Caco-2 (cell line): ENCODE measurements at regions not wholly inside any gene's neighbourhood (a gene's known extent, or its start where the extent isn't known, plus 50 kb on each side); places are given as distances from the start of the nearest gene placed in this dataset.

Source experiments
- BruUV-seq: library from RNA; stranded (reverse); fragments of 400-500 nt; replicated peaks from 2 replicates; lab custom pipeline; 2021; lab: Mats Ljungman, UMichigan
- CTCF ChIA-PET: fragments of 300-600 bp; sonication (Branson Sonifier 250); formaldehyde crosslinking; loops from one replicate; lab custom pipeline; 2022; ENCODE audit warnings: antibody characterized with exemption; lab: Charles Lee
- POLR2A ChIA-PET: fragments of 300-600 bp; sonication (Branson Sonifier 250); formaldehyde crosslinking; loops from one replicate; lab custom pipeline; 2022; ENCODE audit warnings: antibody characterized with exemption; lab: Charles Lee
- DNase-seq, 2 experiments: peaks; one replicate each; pipeline versions ENCODE4 v3.0.0 to v3.0.0-alpha.2; 2020 to 2022
- H3K27me3 ChIP-seq: replicated peaks from 2 replicates; pipeline ENCODE4 v1.6.0; 2011; ENCODE audit warnings: low read length; ENCODE audit not compliant: control insufficient read depth, insufficient read depth
- H3K36me3 ChIP-seq: 2 replicates; pipeline ENCODE4 v1.5.1; 2011; ENCODE audit warnings: low read length; ENCODE audit not compliant: control insufficient read depth, insufficient read depth
- H3K4me1 ChIP-seq: fragments of 250-450 bp; sonication (Bioruptor Pico); 2 replicates; pipeline ENCODE4 v1.5.1; 2020; ENCODE audit warnings: mild to moderate bottlenecking
- H3K4me3 ChIP-seq: 2 replicates; pipeline ENCODE4 v1.5.1; 2011; ENCODE audit warnings: low read depth, mild to moderate bottlenecking, control low read depth, low read length
- H3K9me3 ChIP-seq: fragments of 250-450 bp; sonication (Bioruptor Pico); 2 replicates; pipeline ENCODE4 v1.5.1; 2020; ENCODE audit warnings: mild to moderate bottlenecking, moderate library complexity
- H3K27ac Mint-ChIP-seq: one replicate; pipeline ENCODE4 v1.8.0; 2022; ENCODE audit warnings: mixed read lengths; ENCODE audit not compliant: unreplicated experiment
- H3K27me3 Mint-ChIP-seq: one replicate; pipeline ENCODE4 v1.8.0; 2022; ENCODE audit warnings: mixed read lengths; ENCODE audit not compliant: insufficient read depth, unreplicated experiment
- H3K36me3 Mint-ChIP-seq: one replicate; pipeline ENCODE4 v1.8.0; 2022; ENCODE audit warnings: mild to moderate bottlenecking, mixed read lengths; ENCODE audit not compliant: insufficient read depth, unreplicated experiment
- H3K4me1 Mint-ChIP-seq: one replicate; pipeline ENCODE4 v1.8.0; 2022; ENCODE audit warnings: low read depth, mixed read lengths; ENCODE audit not compliant: unreplicated experiment
- H3K4me3 Mint-ChIP-seq: one replicate; pipeline ENCODE4 v1.8.0; 2022; ENCODE audit warnings: mild to moderate bottlenecking, moderate library complexity, mixed read lengths; ENCODE audit not compliant: unreplicated experiment
- H3K9me3 Mint-ChIP-seq: one replicate; pipeline ENCODE4 v1.8.0; 2022; ENCODE audit warnings: mixed read lengths; ENCODE audit not compliant: unreplicated experiment
- intact Hi-C: fragments of 100-400 bp; cut with micrococcal nuclease; formaldehyde crosslinking; loops from one replicate; pipeline ENCODE4 v1.10.0; 2022; ENCODE audit not compliant: unreplicated experiment
- TF ChIP-seq, protein P1 (sequence below), 2 experiments: fragments of 200-600 bp in 1 of 2; IDR thresholded peaks; 1 replicate in 1 of 2; 2 replicates in 1 of 2; pipeline versions ENCODE4 v1.5.1 to v1.8.0; 2011 to 2022; ENCODE audit warnings: antibody characterized with exemption in 1 of 2, control low read depth in 1 of 2, inconsistent platforms in 1 of 2, low read depth in 1 of 2, low read length in 1 of 2, mild to moderate bottlenecking in 1 of 2, moderate library complexity in 1 of 2; ENCODE audit not compliant: insufficient read depth in 1 of 2, severe bottlenecking in 1 of 2, unreplicated experiment in 1 of 2

DNA sequence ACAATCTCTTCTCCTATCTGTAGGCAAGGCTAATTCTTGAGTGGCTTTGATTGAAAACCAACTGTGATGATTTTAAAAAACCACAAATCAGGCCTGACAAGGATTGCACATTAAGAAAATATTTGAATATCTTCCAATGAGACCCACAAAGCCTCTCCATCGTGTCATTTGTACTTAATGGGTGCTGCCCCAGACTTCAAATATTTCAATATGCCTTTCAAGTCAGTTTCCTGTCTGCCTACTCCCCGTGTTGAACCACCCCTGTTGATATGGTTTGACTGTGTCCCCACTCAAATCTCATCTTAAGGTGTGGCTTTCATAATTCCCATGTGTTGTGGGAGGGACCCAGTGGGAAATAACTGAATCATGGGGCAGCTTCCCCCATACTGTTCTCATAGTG, 159.7 kb upstream of the EGLN3 start:
- TF ChIP-seq, protein P1, sequence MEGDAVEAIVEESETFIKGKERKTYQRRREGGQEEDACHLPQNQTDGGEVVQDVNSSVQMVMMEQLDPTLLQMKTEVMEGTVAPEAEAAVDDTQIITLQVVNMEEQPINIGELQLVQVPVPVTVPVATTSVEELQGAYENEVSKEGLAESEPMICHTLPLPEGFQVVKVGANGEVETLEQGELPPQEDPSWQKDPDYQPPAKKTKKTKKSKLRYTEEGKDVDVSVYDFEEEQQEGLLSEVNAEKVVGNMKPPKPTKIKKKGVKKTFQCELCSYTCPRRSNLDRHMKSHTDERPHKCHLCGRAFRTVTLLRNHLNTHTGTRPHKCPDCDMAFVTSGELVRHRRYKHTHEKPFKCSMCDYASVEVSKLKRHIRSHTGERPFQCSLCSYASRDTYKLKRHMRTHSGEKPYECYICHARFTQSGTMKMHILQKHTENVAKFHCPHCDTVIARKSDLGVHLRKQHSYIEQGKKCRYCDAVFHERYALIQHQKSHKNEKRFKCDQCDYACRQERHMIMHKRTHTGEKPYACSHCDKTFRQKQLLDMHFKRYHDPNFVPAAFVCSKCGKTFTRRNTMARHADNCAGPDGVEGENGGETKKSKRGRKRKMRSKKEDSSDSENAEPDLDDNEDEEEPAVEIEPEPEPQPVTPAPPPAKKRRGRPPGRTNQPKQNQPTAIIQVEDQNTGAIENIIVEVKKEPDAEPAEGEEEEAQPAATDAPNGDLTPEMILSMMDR (IDR thresholded peaks at IDR 0.05; ENCODE audit: insufficient read depth in 1 of 2, low read depth in 1 of 2, low read length in 1 of 2, severe bottlenecking in 1 of 2, unreplicated experiment in 1 of 2), result no peak
- H3K27ac Mint-ChIP-seq, result peak overlapping the region; percentile 83
- H3K9me3 Mint-ChIP-seq, result no peaks in the 10 kb centered on the region
- CTCF ChIA-PET, result no interaction called here
- H3K36me3 ChIP-seq, result no peaks in the 10 kb centered on the region
- H3K27me3 ChIP-seq, result no peaks in the 10 kb centered on the region
- intact Hi-C loops, result no loop called here
- no peak for DNase-seq
- peaks cover 45% of the 10 kb centered on the region for H3K4me1 ChIP-seq
- H3K9me3 ChIP-seq, result no peaks in the 10 kb centered on the region
- H3K4me3 ChIP-seq, result no peak overlapping the region
- POLR2A ChIA-PET, result no interaction called here
- H3K4me1 Mint-ChIP-seq, result peaks cover 50% of the 10 kb centered on the region
- no peaks in the 10 kb centered on the region for H3K27me3 Mint-ChIP-seq
- peaks cover 4% of the 10 kb centered on the region for H3K36me3 Mint-ChIP-seq
- BruUV-seq, result no TSS peak
- H3K4me3 Mint-ChIP-seq, result no peak overlapping the region

- peaks cover 56% of the 10 kb centered on the region for H3K4me1 Mint-ChIP-seq
- H3K9me3 Mint-ChIP-seq, result no peaks in the 10 kb centered on the region
- no peak overlapping the region for H3K27ac Mint-ChIP-seq
- no peaks in the 10 kb centered on the region for H3K27me3 Mint-ChIP-seq
- POLR2A ChIA-PET, result no interaction called here
- TF ChIP-seq, protein P1 (IDR thresholded peaks at IDR 0.05; ENCODE audit: insufficient read depth in 1 of 2, low read depth in 1 of 2, low read length in 1 of 2, severe bottlenecking in 1 of 2, unreplicated experiment in 1 of 2), result no peak
- no peak overlapping the region for H3K4me3 ChIP-seq
- no peaks in the 10 kb centered on the region for H3K27me3 ChIP-seq
- no peaks in the 10 kb centered on the region for H3K36me3 ChIP-seq
- H3K9me3 ChIP-seq, result no peaks in the 10 kb centered on the region
- no peak for DNase-seq
- H3K4me1 ChIP-seq, result peaks cover 58% of the 10 kb centered on the region
- no TSS peak for BruUV-seq
- H3K36me3 Mint-ChIP-seq, result no peaks in the 10 kb centered on the region
- no peak overlapping the region for H3K4me3 Mint-ChIP-seq
- intact Hi-C loops, result no loop called here
- CTCF ChIA-PET, result interaction anchor here (1.2 kb wide), 1 partner anchor 9 kb away, joined by 3 read pairs; no protein-coding TSS in a partner anchor
Observed at GRCh38 chr14:34107441-34107840, 156.6 kb upstream of the EGLN3 start.

GRCh38 chr14:34106310-34106709, 155.4 kb upstream of the EGLN3 start:
- H3K4me3 Mint-ChIP-seq, result no peak overlapping the region
- no peaks in the 10 kb centered on the region for H3K27me3 Mint-ChIP-seq
- Histone ChIP-seq H3K4me1 (peaks cover 57% of the 10 kb centered on the region), H3K36me3 (no peaks in the 10 kb centered on the region), H3K27me3 (no peaks in the 10 kb centered on the region), H3K9me3 (no peaks in the 10 kb centered on the region), H3K4me3 (no peak overlapping the region)
- intact Hi-C loops, result no loop called here
- no peaks in the 10 kb centered on the region for H3K36me3 Mint-ChIP-seq
- no TSS peak for BruUV-seq
- CTCF ChIA-PET, result interaction anchor here (1.2 kb wide), 1 partner anchor 7 kb away, joined by 3 read pairs; no protein-coding TSS in a partner anchor
- TF ChIP-seq, protein P1 (IDR thresholded peaks at IDR 0.05; ENCODE audit: insufficient read depth in 1 of 2, low read depth in 1 of 2, low read length in 1 of 2, severe bottlenecking in 1 of 2, unreplicated experiment in 1 of 2), result no peak
- H3K4me1 Mint-ChIP-seq, result peaks cover 47% of the 10 kb centered on the region
- H3K27ac Mint-ChIP-seq, result no peak overlapping the region
- no peak for DNase-seq
- H3K9me3 Mint-ChIP-seq, result no peaks in the 10 kb centered on the region
- POLR2A ChIA-PET, result no interaction called here
